ENCODE measurements at regions not wholly inside any gene's neighbourhood (a gene's known extent, or its start where the extent isn't known, plus 50 kb on each side); places are given as distances from the start of the nearest gene placed in this dataset.

DNA sequence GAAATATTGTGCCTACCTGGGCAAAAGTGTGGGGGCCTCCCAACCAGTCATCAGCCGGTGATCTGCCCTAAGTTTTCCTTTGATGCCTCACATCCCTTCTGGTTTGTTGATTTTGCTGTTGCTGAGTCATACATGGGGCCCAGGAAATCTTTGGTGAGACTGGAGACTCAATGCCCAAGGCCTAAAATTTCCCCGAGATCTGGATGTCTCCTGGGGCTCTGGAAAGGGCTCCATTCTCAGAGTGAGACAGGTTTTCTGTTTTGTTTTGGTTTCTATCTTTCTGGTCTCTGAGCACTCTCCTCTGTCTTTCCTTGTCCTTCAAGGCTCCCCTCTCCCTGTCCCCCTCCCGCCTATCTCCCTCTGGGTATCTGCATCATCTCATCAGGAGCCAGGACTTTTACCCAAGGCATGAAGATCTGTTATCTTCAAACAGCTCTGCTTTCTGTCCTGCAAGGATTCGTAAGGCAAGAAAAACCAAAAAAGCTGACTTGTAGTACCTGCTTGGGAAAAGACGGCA is 152.8 kb upstream of the MAX start (continued):
- TF ChIP-seq, protein P1, sequence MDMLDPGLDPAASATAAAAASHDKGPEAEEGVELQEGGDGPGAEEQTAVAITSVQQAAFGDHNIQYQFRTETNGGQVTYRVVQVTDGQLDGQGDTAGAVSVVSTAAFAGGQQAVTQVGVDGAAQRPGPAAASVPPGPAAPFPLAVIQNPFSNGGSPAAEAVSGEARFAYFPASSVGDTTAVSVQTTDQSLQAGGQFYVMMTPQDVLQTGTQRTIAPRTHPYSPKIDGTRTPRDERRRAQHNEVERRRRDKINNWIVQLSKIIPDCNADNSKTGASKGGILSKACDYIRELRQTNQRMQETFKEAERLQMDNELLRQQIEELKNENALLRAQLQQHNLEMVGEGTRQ (IDR thresholded peaks at IDR 0.05; ENCODE audit: low read depth, low read length), result no peak
- TF ChIP-seq, protein P1 (CRISPR knock-in tag; IDR thresholded peaks at IDR 0.05; ENCODE audit: borderline replicate concordance), result no peak
- TF ChIP-seq ZNF17 (CRISPR knock-in tag; IDR thresholded peaks at IDR 0.05) (no peak), KMT2A (CRISPR knock-in tag; IDR thresholded peaks at IDR 0.05) (no peak), HDAC6 (IDR thresholded peaks at IDR 0.05; ENCODE audit: low read depth, low read length) (no peak), ZFY (CRISPR knock-in tag; IDR thresholded peaks at IDR 0.05) (0 out of 2 replicates have a peak, but pooled peaks have one; percentile 34), ZNF570 (CRISPR knock-in tag; IDR thresholded peaks at IDR 0.05; ENCODE audit: borderline replicate concordance) (no peak), ZNF33B (CRISPR knock-in tag; IDR thresholded peaks at IDR 0.05) (no peak), ZNF644 (CRISPR knock-in tag; IDR thresholded peaks at IDR 0.05; ENCODE audit: low read depth) (0 out of 2 replicates have a peak, but pooled peaks have one; percentile 7), MED8 (CRISPR knock-in tag; IDR thresholded peaks at IDR 0.05; ENCODE audit: insufficient replicate concordance) (no peak), ZNF788 (CRISPR knock-in tag; IDR thresholded peaks at IDR 0.05; ENCODE audit: borderline replicate concordance) (no peak), ZMAT3 (CRISPR knock-in tag; conservative IDR thresholded peaks at IDR 0.05) (no peak), NRL (CRISPR knock-in tag; IDR thresholded peaks at IDR 0.05; ENCODE audit: borderline replicate concordance) (no peak), ZNF616 (CRISPR knock-in tag; IDR thresholded peaks at IDR 0.05; ENCODE audit: low read depth) (no peak)
- TF ChIP-seq, protein P2, sequence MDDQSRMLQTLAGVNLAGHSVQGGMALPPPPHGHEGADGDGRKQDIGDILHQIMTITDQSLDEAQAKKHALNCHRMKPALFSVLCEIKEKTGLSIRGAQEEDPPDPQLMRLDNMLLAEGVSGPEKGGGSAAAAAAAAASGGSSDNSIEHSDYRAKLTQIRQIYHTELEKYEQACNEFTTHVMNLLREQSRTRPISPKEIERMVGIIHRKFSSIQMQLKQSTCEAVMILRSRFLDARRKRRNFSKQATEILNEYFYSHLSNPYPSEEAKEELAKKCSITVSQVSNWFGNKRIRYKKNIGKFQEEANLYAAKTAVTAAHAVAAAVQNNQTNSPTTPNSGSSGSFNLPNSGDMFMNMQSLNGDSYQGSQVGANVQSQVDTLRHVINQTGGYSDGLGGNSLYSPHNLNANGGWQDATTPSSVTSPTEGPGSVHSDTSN (CRISPR knock-in tag; IDR thresholded peaks at IDR 0.05; ENCODE audit: borderline replicate concordance), result no peak
- TF ChIP-seq, protein P3, sequence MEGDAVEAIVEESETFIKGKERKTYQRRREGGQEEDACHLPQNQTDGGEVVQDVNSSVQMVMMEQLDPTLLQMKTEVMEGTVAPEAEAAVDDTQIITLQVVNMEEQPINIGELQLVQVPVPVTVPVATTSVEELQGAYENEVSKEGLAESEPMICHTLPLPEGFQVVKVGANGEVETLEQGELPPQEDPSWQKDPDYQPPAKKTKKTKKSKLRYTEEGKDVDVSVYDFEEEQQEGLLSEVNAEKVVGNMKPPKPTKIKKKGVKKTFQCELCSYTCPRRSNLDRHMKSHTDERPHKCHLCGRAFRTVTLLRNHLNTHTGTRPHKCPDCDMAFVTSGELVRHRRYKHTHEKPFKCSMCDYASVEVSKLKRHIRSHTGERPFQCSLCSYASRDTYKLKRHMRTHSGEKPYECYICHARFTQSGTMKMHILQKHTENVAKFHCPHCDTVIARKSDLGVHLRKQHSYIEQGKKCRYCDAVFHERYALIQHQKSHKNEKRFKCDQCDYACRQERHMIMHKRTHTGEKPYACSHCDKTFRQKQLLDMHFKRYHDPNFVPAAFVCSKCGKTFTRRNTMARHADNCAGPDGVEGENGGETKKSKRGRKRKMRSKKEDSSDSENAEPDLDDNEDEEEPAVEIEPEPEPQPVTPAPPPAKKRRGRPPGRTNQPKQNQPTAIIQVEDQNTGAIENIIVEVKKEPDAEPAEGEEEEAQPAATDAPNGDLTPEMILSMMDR (CRISPR knock-in tag; IDR thresholded peaks at IDR 0.05), result no peak
- TF ChIP-seq, protein P4, sequence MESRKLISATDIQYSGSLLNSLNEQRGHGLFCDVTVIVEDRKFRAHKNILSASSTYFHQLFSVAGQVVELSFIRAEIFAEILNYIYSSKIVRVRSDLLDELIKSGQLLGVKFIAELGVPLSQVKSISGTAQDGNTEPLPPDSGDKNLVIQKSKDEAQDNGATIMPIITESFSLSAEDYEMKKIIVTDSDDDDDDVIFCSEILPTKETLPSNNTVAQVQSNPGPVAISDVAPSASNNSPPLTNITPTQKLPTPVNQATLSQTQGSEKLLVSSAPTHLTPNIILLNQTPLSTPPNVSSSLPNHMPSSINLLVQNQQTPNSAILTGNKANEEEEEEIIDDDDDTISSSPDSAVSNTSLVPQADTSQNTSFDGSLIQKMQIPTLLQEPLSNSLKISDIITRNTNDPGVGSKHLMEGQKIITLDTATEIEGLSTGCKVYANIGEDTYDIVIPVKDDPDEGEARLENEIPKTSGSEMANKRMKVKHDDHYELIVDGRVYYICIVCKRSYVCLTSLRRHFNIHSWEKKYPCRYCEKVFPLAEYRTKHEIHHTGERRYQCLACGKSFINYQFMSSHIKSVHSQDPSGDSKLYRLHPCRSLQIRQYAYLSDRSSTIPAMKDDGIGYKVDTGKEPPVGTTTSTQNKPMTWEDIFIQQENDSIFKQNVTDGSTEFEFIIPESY (CRISPR knock-in tag; IDR thresholded peaks at IDR 0.05), result no peak
- TF ChIP-seq, protein P5, sequence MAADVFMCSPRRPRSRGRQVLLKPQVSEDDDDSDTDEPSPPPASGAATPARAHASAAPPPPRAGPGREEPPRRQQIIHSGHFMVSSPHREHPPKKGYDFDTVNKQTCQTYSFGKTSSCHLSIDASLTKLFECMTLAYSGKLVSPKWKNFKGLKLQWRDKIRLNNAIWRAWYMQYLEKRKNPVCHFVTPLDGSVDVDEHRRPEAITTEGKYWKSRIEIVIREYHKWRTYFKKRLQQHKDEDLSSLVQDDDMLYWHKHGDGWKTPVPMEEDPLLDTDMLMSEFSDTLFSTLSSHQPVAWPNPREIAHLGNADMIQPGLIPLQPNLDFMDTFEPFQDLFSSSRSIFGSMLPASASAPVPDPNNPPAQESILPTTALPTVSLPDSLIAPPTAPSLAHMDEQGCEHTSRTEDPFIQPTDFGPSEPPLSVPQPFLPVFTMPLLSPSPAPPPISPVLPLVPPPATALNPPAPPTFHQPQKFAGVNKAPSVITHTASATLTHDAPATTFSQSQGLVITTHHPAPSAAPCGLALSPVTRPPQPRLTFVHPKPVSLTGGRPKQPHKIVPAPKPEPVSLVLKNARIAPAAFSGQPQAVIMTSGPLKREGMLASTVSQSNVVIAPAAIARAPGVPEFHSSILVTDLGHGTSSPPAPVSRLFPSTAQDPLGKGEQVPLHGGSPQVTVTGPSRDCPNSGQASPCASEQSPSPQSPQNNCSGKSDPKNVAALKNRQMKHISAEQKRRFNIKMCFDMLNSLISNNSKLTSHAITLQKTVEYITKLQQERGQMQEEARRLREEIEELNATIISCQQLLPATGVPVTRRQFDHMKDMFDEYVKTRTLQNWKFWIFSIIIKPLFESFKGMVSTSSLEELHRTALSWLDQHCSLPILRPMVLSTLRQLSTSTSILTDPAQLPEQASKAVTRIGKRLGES (CRISPR knock-in tag; IDR thresholded peaks at IDR 0.05; ENCODE audit: borderline replicate concordance), result no peak
